H54 (cell line): ENCODE measurements at regions not wholly inside any gene's neighbourhood (a gene's known extent, or its start where the extent isn't known, plus 50 kb on each side); places are given as distances from the start of the nearest gene placed in this dataset.
"Not testable (repeated sequence)": the region's sequence is repeated elsewhere in the genome, so short reads cannot be mapped to it uniquely, and the experiment has no call there.

Experiments
- DNase-seq: peaks from one replicate; pipeline ENCODE4 v3.0.0; 2011; ENCODE audit warnings: low spot score, mixed read lengths; ENCODE audit not compliant: insufficient read length
- FAIRE-seq: peaks from 3 replicates; lab custom pipeline; 2011; peaks lifted over from hg19 to GRCh38; lab: Jason Lieb, UNC
- POLR2A ChIP-seq: IDR thresholded peaks from 2 replicates; pipeline ENCODE4 v1.6.1; 2011; ENCODE audit warnings: low read depth, mild to moderate bottlenecking, low read length

- TF ChIP-seq POLR2A, result no peak
- no peak for FAIRE-seq
- no peak for DNase-seq
Measured at GRCh38 chr6:168189200-168190013, 110.4 kb upstream of the FRMD1 start.

GRCh38 chr6:168188369-168189199 is 109.6 kb upstream of the FRMD1 start:
- DNase-seq (no peak), FAIRE-seq (no peak)
- TF ChIP-seq POLR2A, result no peak

GRCh38 chr6:168186438-168186837 is 107.4 kb upstream of the FRMD1 start:
- no peak for TF ChIP-seq POLR2A
- no peak for FAIRE-seq

GRCh38 chr6:168186018-168186417 is 107.0 kb upstream of the FRMD1 start:
- not testable (repeated sequence) for FAIRE-seq, DNase-seq

More at GRCh38 chr6:168186438-168186837, 107.4 kb upstream of the FRMD1 start:
- DNase-seq, result no peak

- no peak for TF ChIP-seq POLR2A
- FAIRE-seq (no peak), DNase-seq (no peak)
Measured at GRCh38 chr6:168184701-168185100, 105.7 kb upstream of the FRMD1 start.

GRCh38 chr6:168183613-168183970 is 104.6 kb upstream of the FRMD1 start:
- no peak for TF ChIP-seq POLR2A
- no peak for DNase-seq
- no peak for FAIRE-seq

GRCh38 chr6:168182908-168183612 is 104.0 kb upstream of the FRMD1 start:
- no peak for TF ChIP-seq POLR2A
- no peak for FAIRE-seq
- no peak for DNase-seq

GRCh38 chr6:168182366-168182765 is 103.4 kb upstream of the FRMD1 start:
- no peak for FAIRE-seq

GRCh38 chr6:168181876-168182275 is 102.9 kb upstream of the FRMD1 start:
- no peak for DNase-seq
- no peak for TF ChIP-seq POLR2A
- FAIRE-seq, result no peak

More at GRCh38 chr6:168182366-168182765, 103.4 kb upstream of the FRMD1 start:
- TF ChIP-seq POLR2A, result no peak
- DNase-seq, result no peak

- no peak for TF ChIP-seq POLR2A
- FAIRE-seq (no peak), DNase-seq (no peak)
Measured at GRCh38 chr6:168181316-168181715, 102.3 kb upstream of the FRMD1 start.

- FAIRE-seq, result no peak
- TF ChIP-seq POLR2A, result no peak
- no peak for DNase-seq
Measured at GRCh38 chr6:168180548-168181011, 101.6 kb upstream of the FRMD1 start.

GRCh38 chr6:168179702-168180382 is 100.8 kb upstream of the FRMD1 start:
- no peak for FAIRE-seq
- no peak for TF ChIP-seq POLR2A
- no peak for DNase-seq

- no peak for TF ChIP-seq POLR2A
- no peak for DNase-seq
- no peak for FAIRE-seq
Measured at GRCh38 chr6:168179133-168179532, 100.1 kb upstream of the FRMD1 start.
